PC-3 (cell line): ENCODE measurements at regions not wholly inside any gene's neighbourhood (a gene's known extent, or its start where the extent isn't known, plus 50 kb on each side); places are given as distances from the start of the nearest gene placed in this dataset.

Experiments
- ATAC-seq: fragments of 200-7000 bp; cut with Tn5 transposase; 2 replicates; pipeline ENCODE4 v1.9.1; 2020; ENCODE audit warnings: mild to moderate bottlenecking, moderate library complexity
- BruUV-seq: library from RNA; stranded (reverse); fragments of 400-500 nt; replicated peaks from 2 replicates; lab custom pipeline; 2021; lab: Mats Ljungman, UMichigan
- CTCF ChIA-PET: fragments of 300-600 bp; sonication (Branson Sonifier 250); formaldehyde crosslinking; loops from one replicate; lab custom pipeline; 2022; ENCODE audit warnings: antibody characterized with exemption; lab: Charles Lee
- POLR2A ChIA-PET: fragments of 300-600 bp; sonication (Branson Sonifier 250); formaldehyde crosslinking; loops from one replicate; lab custom pipeline; 2022; ENCODE audit warnings: antibody characterized with exemption; ENCODE audit not compliant: unreplicated experiment; lab: Charles Lee
- DNase-seq: peaks from one replicate; pipeline ENCODE4 v3.0.0-alpha.2; 2015
- H2AFZ ChIP-seq: fragments of 300-600 bp; sonication (generic); 2 replicates; pipeline ENCODE4 v1.6.0; 2016; ENCODE audit warnings: antibody characterized with exemption, low read length
- H3F3A ChIP-seq: fragments of 300-600 bp; sonication (generic); one replicate; pipeline ENCODE4 v1.6.0; 2017; ENCODE audit warnings: antibody characterized with exemption, low read length, control low read depth, mild to moderate bottlenecking; ENCODE audit not compliant: unreplicated experiment
- H3K27ac ChIP-seq: fragments of 300-600 bp; sonication (generic); 2 replicates; pipeline ENCODE4 v1.5.1; 2016; ENCODE audit warnings: mild to moderate bottlenecking, low read length
- H3K27me3 ChIP-seq: fragments of 300-600 bp; sonication (generic); 2 replicates; pipeline ENCODE4 v1.6.1; 2016; ENCODE audit warnings: low read length, mixed read lengths
- H3K36me3 ChIP-seq: fragments of 300-600 bp; sonication (generic); 2 replicates; pipeline ENCODE4 v1.6.1; 2016; ENCODE audit warnings: low read depth, mixed run types, low read length, mixed read lengths
- H3K4me1 ChIP-seq: fragments of 300-600 bp; sonication (generic); 2 replicates; pipeline ENCODE4 v1.5.1; 2016; ENCODE audit warnings: low read length; ENCODE audit not compliant: insufficient read depth
- H3K4me2 ChIP-seq: fragments of 300-600 bp; sonication (generic); 2 replicates; pipeline ENCODE4 v1.6.0; 2016; ENCODE audit warnings: low read length
- H3K4me3 ChIP-seq: fragments of 300-600 bp; sonication (generic); 2 replicates; pipeline ENCODE4 v1.5.1; 2016; ENCODE audit warnings: mild to moderate bottlenecking, low read length, mixed read lengths
- H3K79me2 ChIP-seq: fragments of 300-600 bp; sonication (generic); 2 replicates; pipeline ENCODE4 v1.6.1; 2017; ENCODE audit warnings: low read length, mixed read lengths
- H3K9ac ChIP-seq: fragments of 300-600 bp; sonication (generic); 2 replicates; pipeline ENCODE4 v1.6.0; 2016; ENCODE audit warnings: mild to moderate bottlenecking, low read length
- H3K9me2 ChIP-seq: fragments of 300-600 bp; sonication (generic); replicated peaks from 2 replicates; pipeline ENCODE4 v1.6.1; 2016; ENCODE audit warnings: mixed run types, low read length, mixed read lengths
- H3K9me3 ChIP-seq: fragments of 300-600 bp; sonication (generic); 2 replicates; pipeline ENCODE4 v1.6.1; 2016; ENCODE audit warnings: low read length, mixed read lengths
- H4K20me1 ChIP-seq: fragments of 300-600 bp; sonication (generic); 2 replicates; pipeline ENCODE4 v1.6.1; 2016; ENCODE audit warnings: low read length, mixed read lengths
- EZH2 ChIP-seq: fragments of 300-600 bp; sonication (generic); IDR thresholded peaks from one replicate; pipeline ENCODE4 v1.6.1; 2017; ENCODE audit warnings: antibody characterized with exemption, mild to moderate bottlenecking, low read length; ENCODE audit not compliant: unreplicated experiment
- EZH2phosphoT487 ChIP-seq: fragments of 300-600 bp; sonication (generic); IDR thresholded peaks from 2 replicates; pipeline ENCODE4 v1.6.1; 2018; ENCODE audit warnings: mild to moderate bottlenecking, antibody characterized with exemption, low read length, borderline replicate concordance
- intact Hi-C: fragments of 100-400 bp; cut with micrococcal nuclease; formaldehyde crosslinking; loops from 2 replicates; pipeline ENCODE4 v1.9.0; 2023
- TF ChIP-seq, protein P1 (sequence below): fragments of 300-600 bp; sonication (generic); conservative IDR thresholded peaks from 2 replicates; pipeline ENCODE4 v1.5.1; 2017; ENCODE audit warnings: antibody characterized with exemption, low read depth, mild to moderate bottlenecking, low read length

DNA sequence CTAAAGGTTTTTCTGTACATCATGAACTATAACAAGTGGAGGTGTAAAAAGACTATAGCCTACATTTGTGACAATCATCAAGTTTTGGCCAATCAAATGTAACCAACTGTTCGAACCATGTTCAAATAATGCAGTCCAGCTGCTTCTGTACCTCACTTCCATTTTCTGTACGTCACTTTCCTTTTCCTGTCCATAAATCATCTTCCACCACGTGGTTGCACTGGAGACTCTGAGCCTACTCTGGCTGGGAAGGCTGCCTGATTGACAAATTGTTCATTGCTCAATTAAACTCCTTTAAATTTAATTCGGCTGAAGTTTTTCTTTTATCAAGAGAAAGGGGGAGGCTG is 270.4 kb upstream of the JARID2 start:
- Histone ChIP-seq H3F3A (no peaks in the 10 kb centered on the region), H3K4me1 (no peaks in the 10 kb centered on the region), H3K4me2 (no peak overlapping the region), H4K20me1 (no peaks in the 10 kb centered on the region), H3K9me2 (no peaks in the 10 kb centered on the region), H3K36me3 (no peaks in the 10 kb centered on the region), H3K9me3 (no peaks in the 10 kb centered on the region), H3K27ac (no peak overlapping the region), H3K79me2 (no peaks in the 10 kb centered on the region), H2AFZ (no peak overlapping the region), H3K27me3 (no peaks in the 10 kb centered on the region), H3K9ac (no peak overlapping the region), H3K4me3 (no peak overlapping the region)
- intact Hi-C loops: no loop called here
- ChIA-PET POLR2A (no interaction called here), CTCF (no interaction called here)
- TF ChIP-seq EZH2phosphoT487 (no peak), EZH2 (no peak)
- TF ChIP-seq, protein P1, sequence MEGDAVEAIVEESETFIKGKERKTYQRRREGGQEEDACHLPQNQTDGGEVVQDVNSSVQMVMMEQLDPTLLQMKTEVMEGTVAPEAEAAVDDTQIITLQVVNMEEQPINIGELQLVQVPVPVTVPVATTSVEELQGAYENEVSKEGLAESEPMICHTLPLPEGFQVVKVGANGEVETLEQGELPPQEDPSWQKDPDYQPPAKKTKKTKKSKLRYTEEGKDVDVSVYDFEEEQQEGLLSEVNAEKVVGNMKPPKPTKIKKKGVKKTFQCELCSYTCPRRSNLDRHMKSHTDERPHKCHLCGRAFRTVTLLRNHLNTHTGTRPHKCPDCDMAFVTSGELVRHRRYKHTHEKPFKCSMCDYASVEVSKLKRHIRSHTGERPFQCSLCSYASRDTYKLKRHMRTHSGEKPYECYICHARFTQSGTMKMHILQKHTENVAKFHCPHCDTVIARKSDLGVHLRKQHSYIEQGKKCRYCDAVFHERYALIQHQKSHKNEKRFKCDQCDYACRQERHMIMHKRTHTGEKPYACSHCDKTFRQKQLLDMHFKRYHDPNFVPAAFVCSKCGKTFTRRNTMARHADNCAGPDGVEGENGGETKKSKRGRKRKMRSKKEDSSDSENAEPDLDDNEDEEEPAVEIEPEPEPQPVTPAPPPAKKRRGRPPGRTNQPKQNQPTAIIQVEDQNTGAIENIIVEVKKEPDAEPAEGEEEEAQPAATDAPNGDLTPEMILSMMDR: no peak
- ATAC-seq (no peak), DNase-seq (no peak)
- BruUV-seq: no TSS peak

DNA sequence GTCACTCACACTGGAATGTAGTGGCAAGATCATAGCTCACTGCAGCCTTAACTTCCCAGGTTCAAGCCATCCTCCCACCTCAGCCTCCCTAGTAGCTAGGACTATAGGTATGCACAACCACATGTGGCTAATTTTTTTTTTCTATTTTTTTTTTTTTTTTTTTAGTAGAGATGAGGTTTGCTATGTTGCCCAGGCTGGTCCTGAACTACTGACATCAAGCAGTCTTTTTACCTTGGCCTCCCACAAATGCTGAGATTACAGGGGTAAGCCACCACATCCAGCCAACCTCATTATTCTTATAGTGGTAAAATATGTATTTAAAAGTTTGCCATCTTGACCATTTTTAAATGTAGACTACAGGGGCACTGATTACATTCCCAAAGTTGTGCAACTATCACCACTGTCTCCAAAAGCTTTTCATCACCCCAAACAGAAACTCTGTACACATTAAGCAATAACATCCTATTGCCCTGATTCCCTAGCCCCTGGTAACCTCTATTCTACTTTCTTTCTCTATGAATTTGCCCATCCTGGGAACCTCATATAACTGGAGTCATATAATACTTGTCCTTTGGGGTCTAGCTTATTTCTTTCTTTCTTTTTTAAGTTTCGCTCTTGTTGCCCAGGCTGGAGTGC is 268.0 kb upstream of the JARID2 start:
- ATAC-seq: no peak

DNA sequence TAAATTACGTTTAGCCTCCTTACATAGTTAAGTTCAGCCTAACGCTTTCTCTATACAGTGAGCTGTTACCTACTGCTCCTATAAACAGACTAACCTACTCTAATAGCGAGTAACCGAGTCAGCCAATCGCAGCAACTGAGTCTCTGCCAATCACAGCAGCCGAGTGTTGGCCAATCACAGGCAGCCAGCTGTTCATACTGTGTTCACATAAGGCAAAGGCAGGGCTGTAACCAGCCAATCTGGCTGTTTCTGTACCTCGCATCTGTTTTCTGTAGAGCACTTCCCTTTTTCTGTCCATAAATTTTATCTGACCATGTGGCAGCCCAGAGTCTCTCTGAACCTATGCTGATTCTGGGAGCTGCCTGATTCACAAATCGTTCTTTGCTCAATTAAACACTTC is 263.9 kb upstream of the JARID2 start:
- TF ChIP-seq EZH2phosphoT487: no peak
- TF ChIP-seq, protein P1: no peak
- TF ChIP-seq EZH2: no peak
- Histone ChIP-seq H4K20me1 (no peaks in the 10 kb centered on the region), H3K27me3 (no peaks in the 10 kb centered on the region), H3K9me2 (no peaks in the 10 kb centered on the region), H3K4me3 (no peak overlapping the region), H3F3A (no peaks in the 10 kb centered on the region), H3K79me2 (no peaks in the 10 kb centered on the region), H3K9ac (no peak overlapping the region), H2AFZ (no peak overlapping the region), H3K27ac (no peak overlapping the region), H3K4me1 (no peaks in the 10 kb centered on the region; the same call in 1 of the 2 replicates), H3K4me2 (no peak overlapping the region), H3K36me3 (no peaks in the 10 kb centered on the region), H3K9me3 (no peaks in the 10 kb centered on the region)
- POLR2A ChIA-PET: no interaction called here
- BruUV-seq: no TSS peak
- CTCF ChIA-PET: no interaction called here
- DNase-seq (no peak), ATAC-seq (no peak)
- intact Hi-C loops: no loop called here

More for the DNA sequence above, 268.0 kb upstream of the JARID2 start:
- ChIA-PET CTCF (no interaction called here), POLR2A (no interaction called here)
- Histone ChIP-seq H3K4me1 (no peaks in the 10 kb centered on the region), H3F3A (no peaks in the 10 kb centered on the region), H3K9ac (no peak overlapping the region), H3K4me2 (no peak overlapping the region), H3K27me3 (no peaks in the 10 kb centered on the region), H2AFZ (no peak overlapping the region), H4K20me1 (no peaks in the 10 kb centered on the region), H3K9me2 (no peaks in the 10 kb centered on the region), H3K4me3 (no peak overlapping the region), H3K27ac (no peak overlapping the region), H3K79me2 (no peaks in the 10 kb centered on the region), H3K36me3 (no peaks in the 10 kb centered on the region), H3K9me3 (no peaks in the 10 kb centered on the region)
- TF ChIP-seq, protein P1: no peak
- TF ChIP-seq EZH2phosphoT487 (no peak), EZH2 (no peak)
- intact Hi-C loops: no loop called here
- BruUV-seq: no TSS peak
- DNase-seq: no peak
